Heart left ventricle (tissue), 13 donors: ENCODE measurements at regions not wholly inside any gene's neighbourhood (a gene's known extent, or its start where the extent isn't known, plus 50 kb on each side); places are given as distances from the start of the nearest gene placed in this dataset.

Source experiments
- CTCF ChIP-seq, 12 donors: fragments of 200-600 bp; sonication (generic) in 4 of 12; IDR thresholded peaks; one replicate each; pipeline versions ENCODE4 v1.5.0 to v1.8.0; 2018 to 2022; ENCODE audit warnings: antibody characterized with exemption in 12 of 12, mild to moderate bottlenecking in 5 of 12
- POLR2A ChIP-seq, 2 donors: fragments of 450-650 bp; IDR thresholded peaks; one replicate each; pipeline ENCODE4 v1.6.1; 2017; ENCODE audit warnings: antibody characterized with exemption in 2 of 2, mild to moderate bottlenecking in 2 of 2, moderate library complexity in 2 of 2
- donor health status: ischemic (EF 13 %, LVEDD 7.1; RV severe dilation, severe dysfunction).
- donor health status: DM: no; HTN: yes; CAD: no.
- donor health status: DM: no; HTN: no; CAD: no.
- donor health status: ischemic (EF 25% LVEDD 6.9; RV normal size, moderate dysfunction).
- donor health status: ischemic (EF 25% LVEDD 5.7; RV mildly dilated, moderate dysfunction).
- donor health status: ischemic (EF 35%, LVEDD 5.7; RV mildly dilated, moderate dysfunction).
- donor health status: nonischemic (EF 11% LVEDD 7.7; RV severe dilation, severe dysfunction).
- donor health status: DM: yes; HTN: yes; CAD: no.
- donor health status: PGD.
- donor health status: ischemic (EF 29% LVEDD 5.4; RV normal size, mild dysfunction).
- donor health status: nonischemic (EF 23%, LVEDD 6.1; RV moderate dilation, normal function).

- no peak for TF ChIP-seq CTCF (IDR thresholded peaks at IDR 0.05)
- TF ChIP-seq POLR2A (IDR thresholded peaks at IDR 0.05) = no peak
Measured at GRCh38 chr6:164731539-164731938, 577.9 kb downstream of the C6orf118 start.
